ENCODE measurements at regions not wholly inside any gene's neighbourhood (a gene's known extent, or its start where the extent isn't known, plus 50 kb on each side); places are given as distances from the start of the nearest gene placed in this dataset.

DNA sequence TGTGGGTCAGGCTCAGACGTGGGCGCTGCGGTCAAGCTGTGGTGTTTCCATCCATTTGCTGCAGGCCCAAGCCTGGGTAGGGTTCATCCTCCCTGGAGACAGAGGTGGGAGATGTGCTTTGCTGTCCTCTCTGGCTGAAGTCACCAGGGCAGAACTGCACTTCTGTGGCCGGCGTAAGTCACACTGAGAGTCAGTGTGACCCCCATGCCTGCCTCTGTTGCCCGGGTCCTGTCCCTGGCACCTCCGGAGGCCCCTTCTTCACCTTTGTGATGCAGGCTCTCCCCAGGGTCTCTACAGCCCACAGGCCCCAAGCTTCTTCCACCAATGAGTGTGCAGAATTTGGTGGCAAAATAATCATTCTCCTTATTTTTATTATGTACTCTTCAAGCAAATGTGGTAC lies 53.8 kb upstream of the DACT2 start (continued):
- TF ChIP-seq, protein P1, sequence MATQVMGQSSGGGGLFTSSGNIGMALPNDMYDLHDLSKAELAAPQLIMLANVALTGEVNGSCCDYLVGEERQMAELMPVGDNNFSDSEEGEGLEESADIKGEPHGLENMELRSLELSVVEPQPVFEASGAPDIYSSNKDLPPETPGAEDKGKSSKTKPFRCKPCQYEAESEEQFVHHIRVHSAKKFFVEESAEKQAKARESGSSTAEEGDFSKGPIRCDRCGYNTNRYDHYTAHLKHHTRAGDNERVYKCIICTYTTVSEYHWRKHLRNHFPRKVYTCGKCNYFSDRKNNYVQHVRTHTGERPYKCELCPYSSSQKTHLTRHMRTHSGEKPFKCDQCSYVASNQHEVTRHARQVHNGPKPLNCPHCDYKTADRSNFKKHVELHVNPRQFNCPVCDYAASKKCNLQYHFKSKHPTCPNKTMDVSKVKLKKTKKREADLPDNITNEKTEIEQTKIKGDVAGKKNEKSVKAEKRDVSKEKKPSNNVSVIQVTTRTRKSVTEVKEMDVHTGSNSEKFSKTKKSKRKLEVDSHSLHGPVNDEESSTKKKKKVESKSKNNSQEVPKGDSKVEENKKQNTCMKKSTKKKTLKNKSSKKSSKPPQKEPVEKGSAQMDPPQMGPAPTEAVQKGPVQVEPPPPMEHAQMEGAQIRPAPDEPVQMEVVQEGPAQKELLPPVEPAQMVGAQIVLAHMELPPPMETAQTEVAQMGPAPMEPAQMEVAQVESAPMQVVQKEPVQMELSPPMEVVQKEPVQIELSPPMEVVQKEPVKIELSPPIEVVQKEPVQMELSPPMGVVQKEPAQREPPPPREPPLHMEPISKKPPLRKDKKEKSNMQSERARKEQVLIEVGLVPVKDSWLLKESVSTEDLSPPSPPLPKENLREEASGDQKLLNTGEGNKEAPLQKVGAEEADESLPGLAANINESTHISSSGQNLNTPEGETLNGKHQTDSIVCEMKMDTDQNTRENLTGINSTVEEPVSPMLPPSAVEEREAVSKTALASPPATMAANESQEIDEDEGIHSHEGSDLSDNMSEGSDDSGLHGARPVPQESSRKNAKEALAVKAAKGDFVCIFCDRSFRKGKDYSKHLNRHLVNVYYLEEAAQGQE (IDR thresholded peaks at IDR 0.05; ENCODE audit: borderline replicate concordance in 1 of 2, low read depth in 1 of 2, low read length in 2 of 2), result no peak
- no peak for TF ChIP-seq SRSF9 (IDR thresholded peaks at IDR 0.05; ENCODE audit: borderline replicate concordance, insufficient read depth, low read depth, low read length, poor library complexity, severe bottlenecking)
- no peak for TF ChIP-seq ZSCAN31 (CRISPR knock-in tag; IDR thresholded peaks at IDR 0.05; ENCODE audit: low read depth)
- TF ChIP-seq NBN (conservative IDR thresholded peaks at IDR 0.05), result no peak
- TF ChIP-seq, protein P2, sequence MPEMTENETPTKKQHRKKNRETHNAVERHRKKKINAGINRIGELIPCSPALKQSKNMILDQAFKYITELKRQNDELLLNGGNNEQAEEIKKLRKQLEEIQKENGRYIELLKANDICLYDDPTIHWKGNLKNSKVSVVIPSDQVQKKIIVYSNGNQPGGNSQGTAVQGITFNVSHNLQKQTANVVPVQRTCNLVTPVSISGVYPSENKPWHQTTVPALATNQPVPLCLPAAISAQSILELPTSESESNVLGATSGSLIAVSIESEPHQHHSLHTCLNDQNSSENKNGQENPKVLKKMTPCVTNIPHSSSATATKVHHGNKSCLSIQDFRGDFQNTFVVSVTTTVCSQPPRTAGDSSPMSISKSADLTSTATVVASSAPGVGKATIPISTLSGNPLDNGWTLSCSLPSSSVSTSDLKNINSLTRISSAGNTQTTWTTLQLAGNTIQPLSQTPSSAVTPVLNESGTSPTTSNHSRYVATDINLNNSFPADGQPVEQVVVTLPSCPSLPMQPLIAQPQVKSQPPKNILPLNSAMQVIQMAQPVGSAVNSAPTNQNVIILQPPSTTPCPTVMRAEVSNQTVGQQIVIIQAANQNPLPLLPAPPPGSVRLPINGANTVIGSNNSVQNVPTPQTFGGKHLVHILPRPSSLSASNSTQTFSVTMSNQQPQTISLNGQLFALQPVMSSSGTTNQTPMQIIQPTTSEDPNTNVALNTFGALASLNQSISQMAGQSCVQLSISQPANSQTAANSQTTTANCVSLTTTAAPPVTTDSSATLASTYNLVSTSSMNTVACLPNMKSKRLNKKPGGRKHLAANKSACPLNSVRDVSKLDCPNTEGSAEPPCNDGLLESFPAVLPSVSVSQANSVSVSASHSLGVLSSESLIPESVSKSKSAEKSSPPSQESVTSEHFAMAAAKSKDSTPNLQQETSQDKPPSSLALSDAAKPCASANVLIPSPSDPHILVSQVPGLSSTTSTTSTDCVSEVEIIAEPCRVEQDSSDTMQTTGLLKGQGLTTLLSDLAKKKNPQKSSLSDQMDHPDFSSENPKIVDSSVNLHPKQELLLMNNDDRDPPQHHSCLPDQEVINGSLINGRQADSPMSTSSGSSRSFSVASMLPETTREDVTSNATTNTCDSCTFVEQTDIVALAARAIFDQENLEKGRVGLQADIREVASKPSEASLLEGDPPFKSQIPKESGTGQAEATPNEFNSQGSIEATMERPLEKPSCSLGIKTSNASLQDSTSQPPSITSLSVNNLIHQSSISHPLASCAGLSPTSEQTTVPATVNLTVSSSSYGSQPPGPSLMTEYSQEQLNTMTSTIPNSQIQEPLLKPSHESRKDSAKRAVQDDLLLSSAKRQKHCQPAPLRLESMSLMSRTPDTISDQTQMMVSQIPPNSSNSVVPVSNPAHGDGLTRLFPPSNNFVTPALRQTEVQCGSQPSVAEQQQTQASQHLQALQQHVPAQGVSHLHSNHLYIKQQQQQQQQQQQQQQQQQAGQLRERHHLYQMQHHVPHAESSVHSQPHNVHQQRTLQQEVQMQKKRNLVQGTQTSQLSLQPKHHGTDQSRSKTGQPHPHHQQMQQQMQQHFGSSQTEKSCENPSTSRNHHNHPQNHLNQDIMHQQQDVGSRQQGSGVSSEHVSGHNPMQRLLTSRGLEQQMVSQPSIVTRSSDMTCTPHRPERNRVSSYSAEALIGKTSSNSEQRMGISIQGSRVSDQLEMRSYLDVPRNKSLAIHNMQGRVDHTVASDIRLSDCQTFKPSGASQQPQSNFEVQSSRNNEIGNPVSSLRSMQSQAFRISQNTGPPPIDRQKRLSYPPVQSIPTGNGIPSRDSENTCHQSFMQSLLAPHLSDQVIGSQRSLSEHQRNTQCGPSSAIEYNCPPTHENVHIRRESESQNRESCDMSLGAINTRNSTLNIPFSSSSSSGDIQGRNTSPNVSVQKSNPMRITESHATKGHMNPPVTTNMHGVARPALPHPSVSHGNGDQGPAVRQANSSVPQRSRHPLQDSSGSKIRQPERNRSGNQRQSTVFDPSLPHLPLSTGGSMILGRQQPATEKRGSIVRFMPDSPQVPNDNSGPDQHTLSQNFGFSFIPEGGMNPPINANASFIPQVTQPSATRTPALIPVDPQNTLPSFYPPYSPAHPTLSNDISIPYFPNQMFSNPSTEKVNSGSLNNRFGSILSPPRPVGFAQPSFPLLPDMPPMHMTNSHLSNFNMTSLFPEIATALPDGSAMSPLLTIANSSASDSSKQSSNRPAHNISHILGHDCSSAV (CRISPR knock-in tag; IDR thresholded peaks at IDR 0.05; ENCODE audit: borderline replicate concordance), result no peak
- no peak for TF ChIP-seq ZNF7 (CRISPR knock-in tag; IDR thresholded peaks at IDR 0.05)

Data from HepG2 (cell line).